GM23338 (cell line): ENCODE measurements at regions not wholly inside any gene's neighbourhood (a gene's known extent, or its start where the extent isn't known, plus 50 kb on each side); places are given as distances from the start of the nearest gene placed in this dataset.

Experiments used
- ATAC-seq: fragments of 200-7000 bp; cut with Tn5 transposase; 3 replicates; pipeline ENCODE4 v1.9.1; 2020
- DNase-seq: peaks from one replicate; pipeline ENCODE4 v3.0.0-alpha.2; 2015; ENCODE audit warnings: low spot score
- H2AFZ ChIP-seq: fragments of 200-600 bp; sonication (generic); 2 replicates; pipeline ENCODE4 v1.8.0; 2016; ENCODE audit warnings: antibody characterized with exemption, mild to moderate bottlenecking, moderate library complexity
- H3F3A ChIP-seq: fragments of 200-600 bp; sonication (generic); replicated peaks from 2 replicates; pipeline ENCODE4 v1.8.0; 2017; ENCODE audit warnings: antibody characterized with exemption, mixed run types, low read depth
- H3K27ac ChIP-seq: fragments of 200-600 bp; sonication (generic); 2 replicates; pipeline ENCODE4 v1.6.1; 2016; ENCODE audit warnings: low read depth
- H3K27me3 ChIP-seq: fragments of 200-600 bp; sonication (generic); 2 replicates; pipeline ENCODE4 v1.8.0; 2016; ENCODE audit warnings: mild to moderate bottlenecking, mixed run types, moderate library complexity; ENCODE audit not compliant: insufficient read depth
- H3K36me3 ChIP-seq: fragments of 200-600 bp; sonication (generic); 2 replicates; pipeline ENCODE4 v1.8.0; 2016; ENCODE audit warnings: mild to moderate bottlenecking; ENCODE audit not compliant: insufficient read depth
- H3K4me1 ChIP-seq: fragments of 200-600 bp; sonication (generic); 2 replicates; pipeline ENCODE4 v1.8.0; 2016; ENCODE audit warnings: mild to moderate bottlenecking, moderate library complexity; ENCODE audit not compliant: insufficient read depth
- H3K4me2 ChIP-seq: fragments of 200-600 bp; sonication (generic); 2 replicates; pipeline ENCODE4 v1.7.1; 2017; ENCODE audit warnings: mixed run types
- H3K4me3 ChIP-seq: fragments of 200-600 bp; sonication (generic); 2 replicates; pipeline ENCODE4 v1.6.1; 2016; ENCODE audit warnings: mixed run types
- H3K79me2 ChIP-seq: fragments of 200-600 bp; sonication (generic); replicated peaks from 2 replicates; pipeline ENCODE4 v1.8.0; 2017; ENCODE audit warnings: mild to moderate bottlenecking; ENCODE audit not compliant: insufficient read depth
- H3K9me2 ChIP-seq: fragments of 200-600 bp; sonication (generic); 2 replicates; pipeline ENCODE4 v1.8.0; 2017; ENCODE audit not compliant: insufficient read depth
- H4K20me1 ChIP-seq: fragments of 200-600 bp; sonication (generic); replicated peaks from 2 replicates; pipeline ENCODE4 v1.8.0; 2017; ENCODE audit warnings: mild to moderate bottlenecking; ENCODE audit not compliant: insufficient read depth
- H3K27ac Mint-ChIP-seq: 2 replicates; pipeline ENCODE4 v1.8.0; 2020; ENCODE audit warnings: inconsistent platforms, mild to moderate bottlenecking, moderate library complexity, mixed read lengths
- H3K27me3 Mint-ChIP-seq: 3 replicates; pipeline ENCODE4 v1.8.0; 2022; ENCODE audit warnings: low read depth, mild to moderate bottlenecking, moderate library complexity, mixed read lengths, inconsistent platforms; ENCODE audit not compliant: insufficient read depth, poor library complexity
- H3K36me3 Mint-ChIP-seq: 3 replicates; pipeline ENCODE4 v1.8.0; 2021; ENCODE audit warnings: low read depth, mild to moderate bottlenecking, inconsistent platforms, moderate library complexity, mixed read lengths
- H3K4me1 Mint-ChIP-seq: 3 replicates; pipeline ENCODE4 v1.8.0; 2020; ENCODE audit warnings: mild to moderate bottlenecking, inconsistent platforms, mixed read lengths
- H3K4me3 Mint-ChIP-seq: 3 replicates; pipeline ENCODE4 v1.8.0; 2021; ENCODE audit warnings: moderate library complexity, mild to moderate bottlenecking, inconsistent platforms, mixed read lengths
- H3K9me3 Mint-ChIP-seq: 3 replicates; pipeline ENCODE4 v1.8.0; 2020; ENCODE audit warnings: moderate library complexity, mild to moderate bottlenecking, inconsistent platforms, mixed read lengths
- CTCF ChIP-seq, 2 experiments: fragments of 200-600 bp in 1 of 2; sonication (generic) in 1 of 2; conservative IDR thresholded peaks; 2 replicates each; pipeline versions ENCODE4 v1.5.1 to v1.6.1; 2016 to 2017; ENCODE audit warnings: antibody characterized with exemption in 2 of 2, low read depth in 2 of 2, mild to moderate bottlenecking in 2 of 2, moderate library complexity in 1 of 2
- EZH2 ChIP-seq: fragments of 200-600 bp; sonication (generic); IDR thresholded peaks from one replicate; pipeline ENCODE4 v1.8.0; 2017; ENCODE audit warnings: antibody characterized with exemption, mild to moderate bottlenecking, low read depth; ENCODE audit not compliant: unreplicated experiment
- JUNB ChIP-seq: IDR thresholded peaks from one replicate; pipeline ENCODE4 v1.6.1; 2016; ENCODE audit warnings: antibody characterized with exemption; ENCODE audit not compliant: unreplicated experiment
- ZNF462 ChIP-seq: fragments of 250-450 bp; sonication (Bioruptor Pico); IDR thresholded peaks from 2 replicates; pipeline ENCODE4 v1.5.0; 2020; ENCODE audit warnings: mild to moderate bottlenecking, moderate library complexity

GRCh38 chr4:3346146-3346545 is 53.3 kb downstream of the RGS12 start:
- Histone ChIP-seq H2AFZ (no peak overlapping the region), H3K79me2 (no peaks in the 10 kb centered on the region), H3K4me2 (no peak overlapping the region), H3K4me3 (no peak overlapping the region), H3K36me3 (no peaks in the 10 kb centered on the region), H3K27ac (no peak overlapping the region), H3K27me3 (no peaks in the 10 kb centered on the region), H3F3A (no peaks in the 10 kb centered on the region), H3K9me2 (no peaks in the 10 kb centered on the region), H4K20me1 (no peaks in the 10 kb centered on the region), H3K4me1 (peaks cover 25% of the 10 kb centered on the region)
- Mint-ChIP-seq H3K9me3 (no peaks in the 10 kb centered on the region), H3K4me1 (peaks cover 27% of the 10 kb centered on the region), H3K36me3 (no peaks in the 10 kb centered on the region), H3K27me3 (peaks cover 6% of the 10 kb centered on the region), H3K4me3 (no peak overlapping the region), H3K27ac (no peak overlapping the region)
- ATAC-seq (peak; percentile 90), DNase-seq (peak; percentile 86)
- TF ChIP-seq EZH2 (no peak), CTCF (conservative IDR thresholded peaks at IDR 0.05; ENCODE audit: low read depth in 2 of 2) (peak; percentile 77 to 93)

- Histone ChIP-seq H3K79me2 (no peaks in the 10 kb centered on the region), H3K27me3 (no peaks in the 10 kb centered on the region), H3K4me3 (no peak overlapping the region), H2AFZ (no peak overlapping the region), H3K27ac (no peak overlapping the region), H3K36me3 (no peaks in the 10 kb centered on the region), H3K4me2 (no peak overlapping the region), H3K9me2 (no peaks in the 10 kb centered on the region), H3K4me1 (peaks cover 17% of the 10 kb centered on the region), H3F3A (no peaks in the 10 kb centered on the region), H4K20me1 (no peaks in the 10 kb centered on the region)
- no peak for ATAC-seq
- Mint-ChIP-seq H3K36me3 (0 out of 3 replicates have a peak, but pooled peaks cover 5% of the 10 kb centered on the region), H3K4me1 (peaks cover 15% of the 10 kb centered on the region), H3K27ac (no peak overlapping the region), H3K9me3 (no peaks in the 10 kb centered on the region), H3K4me3 (no peak overlapping the region), H3K27me3 (peaks cover 2% of the 10 kb centered on the region)
- no peak for TF ChIP-seq JUNB
- no peak for DNase-seq
Measured at GRCh38 chr4:3347871-3348270, 55.0 kb downstream of the RGS12 start.

GRCh38 chr4:3348621-3349020 is 55.8 kb downstream of the RGS12 start:
- H3K27me3 ChIP-seq, result no peaks in the 10 kb centered on the region
- no peak overlapping the region for H3K4me3 ChIP-seq
- no peaks in the 10 kb centered on the region for H3F3A ChIP-seq
- H3K4me1 Mint-ChIP-seq, result peaks cover 13% of the 10 kb centered on the region
- H3K27me3 Mint-ChIP-seq, result peaks cover 2% of the 10 kb centered on the region
- peaks cover 17% of the 10 kb centered on the region for H3K4me1 ChIP-seq
- no peaks in the 10 kb centered on the region for H3K36me3 ChIP-seq
- H3K27ac ChIP-seq, result no peak overlapping the region
- H3K79me2 ChIP-seq, result no peaks in the 10 kb centered on the region
- H4K20me1 ChIP-seq, result no peaks in the 10 kb centered on the region
- no peak overlapping the region for H3K4me2 ChIP-seq
- no peak overlapping the region for H2AFZ ChIP-seq
- no peaks in the 10 kb centered on the region for H3K9me3 Mint-ChIP-seq
- H3K27ac Mint-ChIP-seq, result peak overlapping the region; percentile 8
- DNase-seq (no peak), ATAC-seq (peak; percentile 77)
- H3K9me2 ChIP-seq, result no peaks in the 10 kb centered on the region
- H3K4me3 Mint-ChIP-seq, result no peak overlapping the region
- 0 out of 3 replicates have a peak, but pooled peaks cover 5% of the 10 kb centered on the region for H3K36me3 Mint-ChIP-seq
- TF ChIP-seq CTCF (conservative IDR thresholded peaks at IDR 0.05; ENCODE audit: low read depth in 2 of 2) (no peak), EZH2 (no peak), ZNF462 (CRISPR knock-in tag) (no peak), JUNB (no peak)
